ENCODE measurements at regions not wholly inside any gene's neighbourhood (a gene's known extent, or its start where the extent isn't known, plus 50 kb on each side); places are given as distances from the start of the nearest gene placed in this dataset.

GRCh38 chr14:53537422-53538315, 384.5 kb upstream of the DDHD1 start:
- Histone ChIP-seq H3K9ac (ENCODE audit: insufficient read depth, low read length, poor library complexity, severe bottlenecking) (no peak overlapping the region), H3K9me3 (replicated peaks in 1 of 2; ENCODE audit: control insufficient read depth in 1 of 2, insufficient read depth in 1 of 2, low read length in 2 of 2) (no peaks in the 10 kb centered on the region), H2AFZ (ENCODE audit: insufficient read depth, low read depth, low read length, poor library complexity, severe bottlenecking) (no peak overlapping the region), H3K36me3 (replicated peaks in 1 of 2; ENCODE audit: control insufficient read depth in 1 of 2, insufficient read depth in 2 of 2, low read length in 2 of 2) (no peaks in the 10 kb centered on the region), H3K27ac (ENCODE audit: low read depth in 1 of 2, low read length in 2 of 2) (no peak overlapping the region), H4K20me1 (ENCODE audit: insufficient read depth, low read length) (no peaks in the 10 kb centered on the region), H3K79me2 (ENCODE audit: insufficient read depth, low read length) (no peaks in the 10 kb centered on the region), H3K4me2 (replicated peaks; ENCODE audit: extremely low read depth, low read length, poor library complexity, severe bottlenecking) (no peak overlapping the region), H3K4me3 (replicated peaks in 1 of 3; ENCODE audit: low read depth in 2 of 3, low read length in 3 of 3) (no peak overlapping the region), H3K27me3 (ENCODE audit: control insufficient read depth in 2 of 2, insufficient read depth in 2 of 2, low read length in 2 of 2) (no peaks in the 10 kb centered on the region), H3K4me1 (ENCODE audit: control insufficient read depth in 1 of 2, insufficient read depth in 2 of 2, low read length in 2 of 2) (no peaks in the 10 kb centered on the region)
- no peaks in the 10 kb centered on the region for H3K4me1 Mint-ChIP-seq
- H3K9me3 Mint-ChIP-seq, result no peaks in the 10 kb centered on the region
- H3K4me3 Mint-ChIP-seq, result no peak overlapping the region
- peaks cover 0 to 3% (median 0%) of the 10 kb centered on the region in 3 donors for H3K27me3 Mint-ChIP-seq (ENCODE audit: low read depth in 3 of 3)
- no peaks in the 10 kb centered on the region for H3K36me3 Mint-ChIP-seq
- intact Hi-C loops (cut with micrococcal nuclease), result loop anchor here in 1 of 2 donors (5.0 kb wide), 1 partner anchor 810 kb away; no protein-coding TSS in a partner anchor
- 91% methylated on average over 3 of the region's 5 CpGs for WGBS (ENCODE audit: insufficient coverage)
- H3K27ac Mint-ChIP-seq, result no peak overlapping the region
- no peak for TF ChIP-seq CTCF (IDR thresholded peaks at IDR 0.05)
- no peak for DNase-seq

- H3K27me3 ChIP-seq (ENCODE audit: control insufficient read depth in 2 of 2, insufficient read depth in 2 of 2, low read length in 2 of 2), result no peaks in the 10 kb centered on the region
- no peak overlapping the region for H3K4me2 ChIP-seq (replicated peaks; ENCODE audit: extremely low read depth, low read length, poor library complexity, severe bottlenecking)
- H3K4me1 ChIP-seq (ENCODE audit: control insufficient read depth in 1 of 2, insufficient read depth in 2 of 2, low read length in 2 of 2), result no peaks in the 10 kb centered on the region
- no peaks in the 10 kb centered on the region for H3K36me3 ChIP-seq (replicated peaks in 1 of 2; ENCODE audit: control insufficient read depth in 1 of 2, insufficient read depth in 2 of 2, low read length in 2 of 2)
- no peak overlapping the region for H3K27ac ChIP-seq (ENCODE audit: low read depth in 1 of 2, low read length in 2 of 2)
- Mint-ChIP-seq H3K4me1 (no peaks in the 10 kb centered on the region), H3K36me3 (no peaks in the 10 kb centered on the region), H3K4me3 (no peak overlapping the region), H3K9me3 (no peaks in the 10 kb centered on the region), H3K27ac (no peak overlapping the region), H3K27me3 (ENCODE audit: low read depth in 3 of 3) (peaks cover 0 to 3% (median 0%) of the 10 kb centered on the region in 3 donors)
- intact Hi-C loops (cut with micrococcal nuclease), result loop anchor here in 1 of 2 donors (5.0 kb wide), 1 partner anchor 811 kb away; no protein-coding TSS in a partner anchor
- no peak overlapping the region for H3K9ac ChIP-seq (ENCODE audit: insufficient read depth, low read length, poor library complexity, severe bottlenecking)
- no peak for DNase-seq
- 80% methylated on average over 1 of the region's 2 CpGs for WGBS (ENCODE audit: insufficient coverage)
- no peak overlapping the region for H3K4me3 ChIP-seq (replicated peaks in 1 of 3; ENCODE audit: low read depth in 2 of 3, low read length in 3 of 3)
- TF ChIP-seq CTCF (IDR thresholded peaks at IDR 0.05), result no peak
- no peaks in the 10 kb centered on the region for H3K9me3 ChIP-seq (replicated peaks in 1 of 2; ENCODE audit: control insufficient read depth in 1 of 2, insufficient read depth in 1 of 2, low read length in 2 of 2)
- H4K20me1 ChIP-seq (ENCODE audit: insufficient read depth, low read length), result no peaks in the 10 kb centered on the region
- no peak overlapping the region for H2AFZ ChIP-seq (ENCODE audit: insufficient read depth, low read depth, low read length, poor library complexity, severe bottlenecking)
- H3K79me2 ChIP-seq (ENCODE audit: insufficient read depth, low read length), result no peaks in the 10 kb centered on the region
Observed at GRCh38 chr14:53536446-53536845, 383.3 kb upstream of the DDHD1 start.

Data from CD14-positive monocyte (primary cell).